ENCODE measurements at regions not wholly inside any gene's neighbourhood (a gene's known extent, or its start where the extent isn't known, plus 50 kb on each side); places are given as distances from the start of the nearest gene placed in this dataset.

DNA sequence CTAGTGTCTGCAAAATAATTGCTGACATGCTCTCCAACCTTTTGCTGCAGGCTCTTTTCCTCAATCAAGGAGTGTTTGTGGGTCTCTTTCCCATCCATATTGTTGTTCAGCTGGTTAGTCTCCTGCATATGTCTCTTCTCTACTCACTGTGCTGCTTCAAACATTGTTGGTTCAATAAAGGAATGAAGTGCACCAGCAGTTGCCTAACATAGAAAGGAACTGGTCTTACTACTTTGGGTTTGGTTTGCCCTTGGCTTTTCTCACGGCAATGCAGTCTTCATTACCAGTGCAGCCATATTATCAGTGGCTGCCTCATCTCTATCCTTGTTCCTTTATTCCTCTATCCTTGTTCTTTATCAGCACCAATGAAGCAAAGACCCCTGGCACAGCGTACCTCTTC lies 169.7 kb upstream of the TPK1 start:
- DNase-seq (ENCODE audit: low read depth in 4 of 4, low spot score in 3 of 4), result no peak

DNA sequence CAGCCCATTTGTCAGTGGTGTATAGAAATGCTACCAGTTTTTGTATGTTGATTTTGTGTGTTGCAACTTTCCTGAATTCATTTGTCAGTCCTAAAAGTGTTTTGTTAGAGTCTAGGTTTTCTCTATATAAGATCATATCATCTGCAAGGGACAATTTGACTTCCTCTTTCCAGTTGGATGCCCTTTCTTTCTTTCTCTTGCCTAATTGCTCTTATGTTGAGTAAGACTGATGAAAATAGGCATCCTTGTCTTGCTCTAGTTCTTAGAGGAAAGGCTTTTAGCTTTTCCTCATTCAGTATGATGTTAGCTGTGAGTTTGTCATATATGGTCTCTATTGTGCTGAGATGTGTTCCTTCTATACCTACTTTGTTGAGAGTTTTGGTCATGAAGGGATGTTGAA lies 161.7 kb upstream of the TPK1 start:
- DNase-seq (ENCODE audit: low read depth in 4 of 4, low spot score in 3 of 4), result no peak

DNA sequence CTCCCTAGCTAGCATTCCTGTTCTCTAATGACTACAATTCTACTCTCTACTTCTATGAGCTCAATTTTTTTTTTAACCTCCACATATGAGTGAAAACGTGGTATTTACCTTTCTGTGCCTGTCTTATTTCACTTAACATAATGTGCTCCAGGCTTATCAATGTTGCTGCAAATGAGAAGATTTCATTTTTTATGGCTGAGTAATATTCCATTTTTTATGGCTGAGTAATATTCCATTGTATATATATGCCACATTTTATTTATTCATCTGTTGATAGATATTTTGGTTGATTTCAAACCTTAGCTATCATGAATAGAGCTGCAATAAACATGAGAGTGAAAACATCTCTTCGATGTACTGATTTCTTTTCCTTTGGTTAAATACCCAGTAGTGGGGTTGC lies 159.6 kb upstream of the TPK1 start:
- DNase-seq (ENCODE audit: low read depth in 4 of 4, low spot score in 3 of 4), result no peak

DNA sequence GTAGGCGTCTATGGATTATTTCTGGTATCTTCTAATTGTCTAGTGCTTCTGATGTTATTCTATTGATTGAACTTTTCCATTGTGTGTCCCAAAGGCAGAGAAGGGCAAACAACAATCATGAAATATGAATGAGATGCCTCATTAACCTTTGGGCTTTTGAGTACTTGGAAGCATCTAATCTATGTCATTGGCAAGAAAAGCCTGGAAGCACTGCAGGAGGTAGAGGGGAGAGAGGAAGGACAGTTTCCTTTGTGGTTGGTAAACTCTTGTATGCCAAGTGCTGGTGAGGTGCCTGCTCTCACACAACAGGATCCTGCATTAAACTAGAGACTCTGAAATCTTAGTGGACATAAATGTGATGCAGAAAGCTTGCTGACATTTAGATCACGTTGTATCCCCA lies 155.2 kb upstream of the TPK1 start:
- DNase-seq (ENCODE audit: low read depth in 4 of 4, low spot score in 3 of 4), result no peak

DNA sequence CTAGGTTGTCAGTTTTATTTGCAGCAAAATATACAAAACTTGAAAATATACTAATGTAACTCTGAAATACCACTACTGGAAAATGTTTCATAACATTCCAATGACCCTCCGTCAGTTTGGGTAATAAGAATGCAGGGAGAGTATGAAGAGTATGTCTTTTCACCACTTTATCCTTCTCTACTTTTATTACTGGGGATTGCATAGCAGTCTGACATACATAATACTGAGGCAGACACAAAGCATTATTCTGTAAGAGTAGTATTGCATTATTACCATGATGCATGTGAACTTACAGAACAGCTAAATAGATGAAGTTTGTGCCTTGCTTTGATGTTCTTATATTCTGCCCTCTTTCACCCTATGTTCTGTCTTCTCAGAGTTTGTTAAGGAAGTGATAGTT lies 151.8 kb upstream of the TPK1 start:
- DNase-seq (ENCODE audit: low read depth in 4 of 4, low spot score in 3 of 4), result no peak

DNA sequence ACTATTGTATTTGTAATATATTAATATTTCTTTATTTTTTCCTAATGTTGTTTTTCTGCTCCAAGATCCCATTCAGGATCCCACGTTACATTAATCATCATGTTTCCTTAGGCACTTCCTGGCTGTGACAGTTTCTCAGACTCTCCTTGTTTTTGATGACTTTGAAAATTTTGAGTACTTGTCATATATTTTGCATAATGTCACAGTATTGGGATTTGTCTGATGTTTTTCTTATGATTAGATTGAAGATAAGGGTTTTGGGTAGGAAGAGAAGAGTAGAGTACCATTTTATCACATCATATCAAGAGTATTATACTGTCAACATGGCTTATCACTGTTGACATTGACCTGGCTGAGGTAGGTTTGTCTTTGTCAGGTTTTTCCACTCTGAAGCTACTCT lies 146.3 kb upstream of the TPK1 start:
- no peak for DNase-seq (ENCODE audit: low read depth in 4 of 4, low spot score in 3 of 4)

DNA sequence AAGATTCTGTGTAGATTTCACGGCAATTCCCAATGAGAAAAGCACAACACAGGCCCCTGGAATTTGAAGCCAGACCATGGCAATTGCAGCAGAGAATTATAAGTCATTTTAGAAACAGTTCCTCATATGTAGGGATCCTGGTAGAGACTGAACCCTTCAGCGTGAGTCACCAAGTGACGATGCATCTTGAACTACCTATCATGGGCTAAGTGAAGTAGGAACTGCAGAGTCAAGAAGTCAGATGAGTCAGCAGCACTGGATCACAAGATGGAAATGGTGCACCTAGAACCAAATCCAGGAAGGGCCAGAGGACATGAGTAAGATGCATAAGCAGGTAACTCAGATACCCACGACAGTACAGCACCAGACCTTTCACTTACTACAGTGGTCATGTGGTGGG lies 140.0 kb upstream of the TPK1 start:
- no peak for DNase-seq (ENCODE audit: low read depth in 4 of 4, low spot score in 3 of 4)

DNA sequence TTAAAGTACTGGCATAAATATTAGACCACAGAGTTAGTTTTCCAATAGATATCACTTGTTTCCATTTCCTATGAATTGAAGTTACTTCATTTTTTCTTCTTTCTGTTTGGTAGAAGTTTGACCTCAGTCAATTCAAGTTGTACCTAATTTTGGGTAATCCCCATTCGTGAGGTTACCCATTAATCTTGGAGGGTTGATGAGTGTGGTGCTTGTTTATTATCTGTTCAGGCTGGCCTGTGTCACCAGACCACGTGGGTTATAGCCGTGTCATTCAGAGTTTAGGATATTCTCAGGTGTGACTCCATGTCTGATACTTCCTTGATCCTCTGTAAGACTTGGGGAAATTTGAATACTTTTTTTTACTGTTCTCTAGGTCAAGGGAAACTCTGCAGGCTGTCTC lies 133.9 kb upstream of the TPK1 start:
- no peak for DNase-seq (ENCODE audit: low read depth in 4 of 4, low spot score in 3 of 4)

DNA sequence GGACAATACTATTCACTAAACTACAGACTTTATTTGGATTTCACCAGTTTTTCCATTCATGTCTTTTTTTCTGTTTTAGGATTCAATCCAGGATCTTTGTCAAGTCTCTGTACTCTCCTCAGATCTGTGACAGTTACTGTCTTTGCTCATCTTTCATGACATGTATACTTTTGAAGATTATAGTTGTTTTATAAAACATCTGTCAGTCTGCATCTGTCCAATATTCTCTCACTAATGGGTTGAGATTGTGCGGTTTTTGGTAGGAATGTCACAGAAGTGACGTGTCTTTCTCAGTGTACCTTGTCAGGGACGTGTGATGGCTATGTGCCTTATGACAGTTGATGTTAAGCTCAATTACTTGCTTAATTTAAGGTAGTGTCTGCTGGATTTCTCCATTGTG lies 124.9 kb upstream of the TPK1 start:
- no peak for DNase-seq (ENCODE audit: low read depth in 4 of 4, low spot score in 3 of 4)

DNA sequence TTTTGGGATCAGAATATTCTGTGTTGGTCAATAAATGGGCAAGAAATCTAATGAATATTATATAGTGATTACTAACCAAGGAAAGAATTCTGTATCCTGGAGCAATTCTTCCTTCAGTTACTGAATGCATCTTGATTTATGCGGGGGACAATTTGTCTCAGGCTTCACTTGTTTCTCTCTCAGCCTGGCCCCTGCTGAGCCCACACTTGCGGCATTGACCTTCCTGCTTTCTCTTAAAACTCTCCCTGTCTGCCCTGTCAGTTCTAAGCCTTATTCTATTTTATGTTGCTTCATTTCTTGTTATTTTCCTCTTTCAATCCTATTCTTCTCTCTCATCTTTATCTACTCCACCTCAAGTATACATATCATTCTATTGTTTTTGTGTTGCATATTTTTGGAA lies 122.1 kb upstream of the TPK1 start:
- DNase-seq (ENCODE audit: low read depth in 4 of 4, low spot score in 3 of 4), result no peak

DNA sequence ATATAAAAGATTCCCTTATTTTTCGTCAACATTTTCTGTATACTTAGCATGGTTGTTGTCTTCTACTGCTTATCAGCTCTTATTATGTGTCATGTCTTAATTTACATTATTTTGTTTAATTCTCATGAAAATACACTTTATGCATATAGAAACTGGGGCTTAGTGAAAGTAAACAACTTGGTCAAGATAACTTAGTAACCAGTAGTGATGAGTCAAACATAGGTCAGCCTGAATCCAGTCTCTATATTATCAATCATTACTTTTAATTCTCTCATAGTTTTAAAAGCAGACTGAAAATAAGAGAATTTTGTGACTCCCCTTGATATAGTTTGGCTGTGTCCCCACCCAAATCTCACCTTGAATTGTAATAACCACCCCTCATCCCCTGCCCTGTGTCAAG lies 119.6 kb upstream of the TPK1 start:
- no peak for DNase-seq (ENCODE audit: low read depth in 4 of 4, low spot score in 3 of 4)

DNA sequence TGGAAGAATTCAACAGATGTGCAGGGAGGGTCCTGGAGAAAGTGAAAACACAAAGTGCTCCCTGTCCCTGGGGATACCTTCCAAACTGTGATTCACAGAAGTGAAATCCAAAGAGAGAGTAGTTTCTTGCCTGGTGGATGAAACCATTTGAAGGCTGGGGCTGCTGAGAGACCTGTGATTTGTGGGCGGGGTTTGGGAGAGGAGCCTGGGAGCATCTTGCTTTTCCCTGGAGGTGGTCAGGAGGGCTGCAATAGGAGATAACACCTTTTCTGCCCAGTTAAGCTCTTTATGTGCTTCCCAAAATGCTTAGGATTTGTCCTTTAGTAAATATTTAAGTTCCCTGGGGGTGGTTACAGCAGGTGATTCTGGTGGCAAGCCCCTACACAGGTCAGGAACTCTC lies 105.3 kb upstream of the TPK1 start:
- DNase-seq (ENCODE audit: low read depth in 4 of 4, low spot score in 3 of 4), result no peak

DNA sequence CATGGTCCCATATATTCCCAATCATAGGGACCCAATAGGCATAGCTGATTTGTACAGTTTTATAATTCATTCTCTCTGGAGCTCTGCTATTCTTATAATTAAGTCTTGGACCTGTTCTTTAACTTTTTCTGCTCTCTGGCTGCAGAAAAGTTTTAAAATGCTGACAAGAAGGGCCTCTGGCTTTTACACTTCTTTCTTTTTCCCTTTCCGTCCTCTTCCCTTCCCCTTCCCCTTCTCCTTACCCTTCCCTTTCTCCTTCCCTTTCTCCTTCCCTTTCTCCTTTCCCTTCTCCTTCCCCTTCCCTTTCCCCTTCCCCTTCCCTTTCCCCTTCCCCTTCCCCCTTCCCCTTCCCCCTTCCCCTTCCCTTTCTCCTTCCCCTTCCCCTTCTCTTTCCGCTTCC lies 101.3 kb upstream of the TPK1 start:
- DNase-seq (ENCODE audit: low read depth in 4 of 4, low spot score in 3 of 4), result no peak

DNA sequence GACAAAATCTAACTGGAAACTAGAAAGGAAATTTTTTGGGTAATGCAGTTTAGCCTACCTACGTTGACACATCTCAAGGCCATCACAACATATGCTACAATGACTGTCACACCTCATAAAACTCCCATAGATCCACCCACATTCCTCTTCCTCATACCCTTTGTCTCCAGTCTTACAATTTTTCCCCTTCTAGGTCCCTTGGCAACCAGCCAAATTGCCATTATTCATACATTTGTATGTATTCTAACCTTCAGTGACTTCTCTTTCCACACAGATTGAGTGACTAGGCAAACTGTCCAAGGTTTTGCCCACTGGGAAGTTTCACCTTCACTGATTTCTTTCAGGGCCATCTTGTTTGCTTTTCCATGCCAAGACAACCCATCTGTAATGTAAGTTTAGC lies 100.5 kb upstream of the TPK1 start:
- DNase-seq (ENCODE audit: low read depth in 4 of 4, low spot score in 3 of 4), result no peak

DNA sequence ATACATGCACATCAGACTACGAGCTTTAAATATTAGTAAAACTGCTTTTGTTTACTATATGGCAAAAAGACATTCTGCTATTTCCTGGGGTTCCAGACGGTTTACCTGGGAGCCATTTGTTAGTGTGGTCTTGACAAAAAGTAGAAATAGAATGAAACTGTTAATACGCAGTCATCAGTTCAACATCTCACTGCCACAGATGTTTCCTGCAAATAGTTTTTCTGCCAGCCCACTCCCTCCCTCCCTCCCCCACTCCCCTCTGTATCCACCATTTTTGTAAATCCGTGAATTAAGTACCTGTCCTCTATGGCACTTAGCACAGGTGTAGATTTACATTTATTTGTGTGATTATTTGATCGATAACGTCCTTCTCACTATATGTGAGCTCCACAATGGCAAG lies 74.6 kb upstream of the TPK1 start:
- no peak for DNase-seq (ENCODE audit: low read depth in 4 of 4, low spot score in 3 of 4)

DNA sequence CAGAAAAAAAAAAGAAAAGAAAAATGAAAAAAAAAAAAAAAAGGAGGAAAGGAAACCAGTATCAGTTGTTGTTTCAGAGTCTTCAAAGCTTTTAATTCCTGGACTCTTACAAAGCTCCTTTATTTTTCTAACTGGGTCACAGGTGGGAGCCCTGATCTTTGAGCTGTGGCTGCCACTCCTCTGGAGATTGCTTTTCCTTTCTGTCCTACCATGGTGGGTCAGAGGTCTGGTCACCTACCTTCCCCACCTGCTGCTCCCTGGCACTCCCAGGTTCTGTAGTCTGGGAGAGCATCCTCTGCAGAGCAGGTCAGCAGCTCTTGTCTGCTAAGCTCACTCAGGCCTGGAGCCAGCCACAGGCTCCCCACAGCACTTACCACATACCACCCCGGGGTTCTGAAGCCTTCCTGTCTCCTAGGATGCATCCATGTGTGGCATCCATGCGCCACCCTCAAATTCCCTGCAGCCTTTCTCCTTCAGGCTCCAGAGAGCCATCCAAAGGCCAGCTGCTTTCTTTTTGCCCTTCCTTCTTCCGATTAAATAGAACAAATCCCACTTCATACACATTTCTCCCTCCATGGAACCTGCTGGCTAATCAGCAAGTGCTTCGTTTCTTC lies 73.2 kb upstream of the TPK1 start:
- no peak for DNase-seq (ENCODE audit: low read depth in 4 of 4, low spot score in 3 of 4)

DNA sequence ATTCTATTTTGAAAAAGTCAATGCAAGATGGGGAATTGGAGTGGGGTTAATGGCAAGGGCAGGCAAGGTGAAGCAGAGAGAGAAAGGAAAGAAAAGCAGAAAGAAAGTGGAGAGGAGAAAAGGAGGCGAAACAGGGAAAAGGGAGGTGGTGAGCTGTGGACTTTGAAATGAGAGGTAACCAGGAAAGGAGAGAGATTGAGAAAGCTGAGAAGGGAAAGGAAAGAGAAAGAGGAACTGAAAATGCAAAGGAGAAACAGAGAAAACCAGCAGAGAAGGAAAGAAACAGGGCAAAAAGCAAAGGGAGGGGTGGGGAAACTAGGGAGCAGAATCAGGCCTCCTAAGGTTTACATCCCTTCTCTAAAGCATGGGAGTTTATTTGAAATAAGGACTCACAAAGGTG lies 72.5 kb upstream of the TPK1 start:
- DNase-seq (ENCODE audit: low read depth in 4 of 4, low spot score in 3 of 4), result no peak

DNA sequence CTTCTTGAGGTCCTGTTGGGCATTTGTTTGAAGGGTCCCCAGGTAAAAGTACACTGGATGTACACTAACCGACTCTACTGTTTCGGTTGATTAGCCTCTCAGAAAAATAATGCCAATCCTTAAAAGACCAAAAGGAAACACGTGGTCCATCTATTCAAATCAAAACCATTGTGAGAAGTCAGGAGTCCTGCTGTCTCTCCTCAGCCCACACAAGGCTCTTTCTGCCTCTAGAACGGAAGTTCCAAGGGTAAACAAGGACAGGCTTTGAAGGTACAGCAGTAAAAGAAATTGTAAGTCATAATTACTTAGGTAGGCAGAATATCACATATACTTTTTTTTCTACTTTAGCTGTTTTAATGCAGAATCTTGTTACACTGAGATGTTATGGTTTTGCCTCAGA lies 71.7 kb upstream of the TPK1 start:
- DNase-seq (ENCODE audit: low read depth in 4 of 4, low spot score in 3 of 4), result no peak

DNA sequence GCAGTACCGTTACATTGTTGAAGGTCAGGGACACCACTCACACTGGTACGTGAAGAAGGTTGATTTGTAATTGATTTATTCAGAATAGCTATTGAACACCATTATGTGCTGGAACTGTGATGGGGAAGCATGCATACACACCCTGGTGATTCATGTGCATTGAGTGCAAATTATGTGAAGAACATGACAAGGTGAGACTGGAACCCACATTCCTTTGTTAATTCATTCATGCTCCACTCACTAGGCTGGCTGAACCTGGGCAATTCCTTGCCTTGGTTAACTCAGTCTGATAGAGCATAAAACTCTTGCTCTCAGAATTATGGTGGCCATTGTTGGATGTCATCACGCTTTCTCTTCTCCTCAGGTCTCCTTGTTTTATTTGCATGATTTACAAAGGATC lies 67.3 kb upstream of the TPK1 start:
- no peak for DNase-seq (ENCODE audit: low read depth in 4 of 4, low spot score in 3 of 4)

DNA sequence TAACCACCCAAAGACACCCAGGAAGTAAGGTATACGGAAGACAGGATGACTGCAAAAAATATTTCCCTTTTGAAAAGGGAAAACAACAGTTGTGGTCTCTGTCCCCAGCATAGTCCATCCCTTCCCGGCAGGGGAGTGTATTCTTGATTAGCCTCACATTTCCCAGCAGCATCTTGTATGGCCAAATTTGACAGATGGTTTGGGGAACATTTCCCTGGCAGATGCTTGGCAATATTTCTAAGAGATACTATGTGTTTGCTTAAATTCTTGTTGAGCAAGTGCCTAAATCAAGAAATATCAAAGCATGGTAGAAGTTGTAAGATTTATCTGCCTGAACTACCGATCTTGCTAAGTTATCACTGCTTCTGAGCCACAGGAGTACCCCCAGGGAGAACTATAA lies 56.9 kb upstream of the TPK1 start:
- DNase-seq (ENCODE audit: low read depth in 4 of 4, low spot score in 3 of 4), result no peak
